DND-41 (cell line): ENCODE measurements at regions not wholly inside any gene's neighbourhood (a gene's known extent, or its start where the extent isn't known, plus 50 kb on each side); places are given as distances from the start of the nearest gene placed in this dataset.

Source experiments
- EZH2 ChIP-seq: IDR thresholded peaks from 3 replicates; pipeline ENCODE4 v1.6.1; 2012; ENCODE audit warnings: borderline replicate concordance, low read depth, mild to moderate bottlenecking, moderate library complexity, low read length, inconsistent platforms; ENCODE audit not compliant: severe bottlenecking
- TF ChIP-seq, protein P1 (sequence below): IDR thresholded peaks from 2 replicates; pipeline ENCODE4 v1.5.1; 2012; ENCODE audit warnings: borderline replicate concordance, low read length, moderate library complexity, mild to moderate bottlenecking; ENCODE audit not compliant: poor library complexity, severe bottlenecking; ENCODE audit errors: extremely low read depth

DNA sequence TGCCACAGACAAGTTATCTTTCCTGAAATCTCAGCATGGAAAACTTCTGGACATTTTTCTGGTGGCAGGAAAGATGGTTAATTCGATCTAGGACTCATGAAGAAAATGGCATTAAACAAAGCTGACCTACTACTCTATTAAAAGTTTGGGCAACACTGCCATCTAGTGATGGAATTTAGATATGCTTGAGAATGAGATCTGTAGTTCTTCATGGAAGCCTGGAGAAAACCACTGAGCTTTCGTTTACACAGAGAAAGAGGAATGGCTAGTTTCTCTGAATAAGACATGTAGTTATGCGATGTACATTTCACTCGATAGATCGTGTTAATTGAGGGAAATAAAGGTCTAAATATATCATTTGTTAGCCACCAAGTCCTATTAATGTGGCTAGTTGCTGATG is 51.7 kb upstream of the CHRDL1 start:
- no peak for TF ChIP-seq EZH2
- TF ChIP-seq, protein P1, sequence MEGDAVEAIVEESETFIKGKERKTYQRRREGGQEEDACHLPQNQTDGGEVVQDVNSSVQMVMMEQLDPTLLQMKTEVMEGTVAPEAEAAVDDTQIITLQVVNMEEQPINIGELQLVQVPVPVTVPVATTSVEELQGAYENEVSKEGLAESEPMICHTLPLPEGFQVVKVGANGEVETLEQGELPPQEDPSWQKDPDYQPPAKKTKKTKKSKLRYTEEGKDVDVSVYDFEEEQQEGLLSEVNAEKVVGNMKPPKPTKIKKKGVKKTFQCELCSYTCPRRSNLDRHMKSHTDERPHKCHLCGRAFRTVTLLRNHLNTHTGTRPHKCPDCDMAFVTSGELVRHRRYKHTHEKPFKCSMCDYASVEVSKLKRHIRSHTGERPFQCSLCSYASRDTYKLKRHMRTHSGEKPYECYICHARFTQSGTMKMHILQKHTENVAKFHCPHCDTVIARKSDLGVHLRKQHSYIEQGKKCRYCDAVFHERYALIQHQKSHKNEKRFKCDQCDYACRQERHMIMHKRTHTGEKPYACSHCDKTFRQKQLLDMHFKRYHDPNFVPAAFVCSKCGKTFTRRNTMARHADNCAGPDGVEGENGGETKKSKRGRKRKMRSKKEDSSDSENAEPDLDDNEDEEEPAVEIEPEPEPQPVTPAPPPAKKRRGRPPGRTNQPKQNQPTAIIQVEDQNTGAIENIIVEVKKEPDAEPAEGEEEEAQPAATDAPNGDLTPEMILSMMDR: peak; percentile 64
